Upper lobe of right lung (tissue), 1 donor: ENCODE measurements at regions not wholly inside any gene's neighbourhood (a gene's known extent, or its start where the extent isn't known, plus 50 kb on each side); places are given as distances from the start of the nearest gene placed in this dataset.
A peak's percentile ranks its signal among the peaks of the same experiment; 100 is the strongest.

ENCODE experiments used
- ATAC-seq: fragments of 200-7000 bp; cut with Tn5 transposase; one replicate; pipeline ENCODE4 v1.9.1; 2020; ENCODE audit warnings: mild to moderate bottlenecking, moderate library complexity
- DNase-seq: peaks from one replicate; pipeline ENCODE4 v3.0.0-alpha.2; 2020
- H3K27ac ChIP-seq: fragments of 200-600 bp; one replicate; pipeline ENCODE4 v1.8.0; 2022
- H3K27me3 ChIP-seq: fragments of 200-600 bp; one replicate; pipeline ENCODE4 v1.8.0; 2022; ENCODE audit warnings: mild to moderate bottlenecking
- H3K36me3 ChIP-seq: fragments of 200-600 bp; one replicate; pipeline ENCODE4 v1.8.0; 2022
- H3K4me1 ChIP-seq: fragments of 200-600 bp; one replicate; pipeline ENCODE4 v1.8.0; 2022
- H3K4me3 ChIP-seq: fragments of 200-600 bp; one replicate; pipeline ENCODE4 v1.8.0; 2022; ENCODE audit warnings: mild to moderate bottlenecking
- H3K9me3 ChIP-seq: fragments of 200-600 bp; one replicate; pipeline ENCODE4 v1.8.0; 2022
- intact Hi-C: fragments of 100-400 bp; cut with DNase I; formaldehyde crosslinking; loops from one replicate; pipeline ENCODE4 v1.11.0; 2022
- TF ChIP-seq, protein P1 (sequence below): fragments of 200-600 bp; IDR thresholded peaks from one replicate; pipeline ENCODE4 v1.8.0; 2022; ENCODE audit warnings: antibody characterized with exemption
- donor health status: DM: no; HTN: yes; CAD: no; lungs with severe emphysema.

DNA sequence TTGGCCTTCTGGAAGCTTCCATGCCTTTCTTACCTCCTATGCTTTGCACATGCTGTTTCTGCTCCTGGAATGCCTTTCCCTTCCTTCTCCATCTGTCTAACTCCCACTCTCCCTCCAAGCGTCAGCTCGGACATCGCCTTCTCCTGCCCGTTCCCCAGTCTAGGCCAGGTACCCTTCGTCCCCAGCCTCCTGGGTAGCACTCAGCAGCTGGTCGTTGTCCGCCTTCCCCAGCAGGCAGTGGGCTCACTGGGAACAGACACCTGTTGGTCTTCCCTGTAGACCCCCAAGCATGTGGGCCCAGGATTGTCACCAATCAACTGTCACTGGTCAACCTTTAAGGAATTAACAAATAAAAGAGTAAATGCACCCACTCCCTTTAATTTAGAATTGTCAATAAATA, 202.2 kb downstream of the RGS3 start:
- no peak for ATAC-seq
- peaks cover 4% of the 10 kb centered on the region for H3K27me3 ChIP-seq
- H3K4me1 ChIP-seq = no peaks in the 10 kb centered on the region
- intact Hi-C loops = no loop called here
- no peak overlapping the region for H3K4me3 ChIP-seq
- H3K36me3 ChIP-seq = no peaks in the 10 kb centered on the region
- TF ChIP-seq, protein P1, sequence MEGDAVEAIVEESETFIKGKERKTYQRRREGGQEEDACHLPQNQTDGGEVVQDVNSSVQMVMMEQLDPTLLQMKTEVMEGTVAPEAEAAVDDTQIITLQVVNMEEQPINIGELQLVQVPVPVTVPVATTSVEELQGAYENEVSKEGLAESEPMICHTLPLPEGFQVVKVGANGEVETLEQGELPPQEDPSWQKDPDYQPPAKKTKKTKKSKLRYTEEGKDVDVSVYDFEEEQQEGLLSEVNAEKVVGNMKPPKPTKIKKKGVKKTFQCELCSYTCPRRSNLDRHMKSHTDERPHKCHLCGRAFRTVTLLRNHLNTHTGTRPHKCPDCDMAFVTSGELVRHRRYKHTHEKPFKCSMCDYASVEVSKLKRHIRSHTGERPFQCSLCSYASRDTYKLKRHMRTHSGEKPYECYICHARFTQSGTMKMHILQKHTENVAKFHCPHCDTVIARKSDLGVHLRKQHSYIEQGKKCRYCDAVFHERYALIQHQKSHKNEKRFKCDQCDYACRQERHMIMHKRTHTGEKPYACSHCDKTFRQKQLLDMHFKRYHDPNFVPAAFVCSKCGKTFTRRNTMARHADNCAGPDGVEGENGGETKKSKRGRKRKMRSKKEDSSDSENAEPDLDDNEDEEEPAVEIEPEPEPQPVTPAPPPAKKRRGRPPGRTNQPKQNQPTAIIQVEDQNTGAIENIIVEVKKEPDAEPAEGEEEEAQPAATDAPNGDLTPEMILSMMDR = no peak
- peak; percentile 40 for DNase-seq
- no peaks in the 10 kb centered on the region for H3K9me3 ChIP-seq
- no peak overlapping the region for H3K27ac ChIP-seq

DNA sequence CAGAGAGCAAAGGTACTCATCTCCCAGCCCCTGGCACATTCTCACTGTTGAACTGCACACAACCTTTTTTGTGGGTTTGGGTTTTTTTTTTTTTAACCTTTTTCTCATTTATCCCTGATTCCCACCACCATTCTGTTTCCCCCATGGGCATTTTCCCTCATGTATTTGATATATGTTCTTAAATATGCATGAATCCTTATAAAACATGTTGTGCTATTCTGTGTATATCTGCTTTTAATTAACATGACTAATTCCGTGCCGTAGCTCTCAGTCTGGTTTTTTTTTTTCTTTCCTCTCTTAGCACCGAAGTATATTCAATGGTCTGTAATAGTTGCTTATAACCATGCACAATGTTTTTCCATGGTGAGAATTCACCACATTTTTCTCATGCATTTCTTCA, 204.5 kb downstream of the RGS3 start:
- H3K27me3 ChIP-seq = no peaks in the 10 kb centered on the region
- no peaks in the 10 kb centered on the region for H3K36me3 ChIP-seq
- H3K9me3 ChIP-seq = no peaks in the 10 kb centered on the region
- DNase-seq = no peak
- ATAC-seq = no peak
- intact Hi-C loops = no loop called here
- TF ChIP-seq, protein P1 = no peak
- no peak overlapping the region for H3K4me3 ChIP-seq
- H3K4me1 ChIP-seq = no peaks in the 10 kb centered on the region
- no peak overlapping the region for H3K27ac ChIP-seq

DNA sequence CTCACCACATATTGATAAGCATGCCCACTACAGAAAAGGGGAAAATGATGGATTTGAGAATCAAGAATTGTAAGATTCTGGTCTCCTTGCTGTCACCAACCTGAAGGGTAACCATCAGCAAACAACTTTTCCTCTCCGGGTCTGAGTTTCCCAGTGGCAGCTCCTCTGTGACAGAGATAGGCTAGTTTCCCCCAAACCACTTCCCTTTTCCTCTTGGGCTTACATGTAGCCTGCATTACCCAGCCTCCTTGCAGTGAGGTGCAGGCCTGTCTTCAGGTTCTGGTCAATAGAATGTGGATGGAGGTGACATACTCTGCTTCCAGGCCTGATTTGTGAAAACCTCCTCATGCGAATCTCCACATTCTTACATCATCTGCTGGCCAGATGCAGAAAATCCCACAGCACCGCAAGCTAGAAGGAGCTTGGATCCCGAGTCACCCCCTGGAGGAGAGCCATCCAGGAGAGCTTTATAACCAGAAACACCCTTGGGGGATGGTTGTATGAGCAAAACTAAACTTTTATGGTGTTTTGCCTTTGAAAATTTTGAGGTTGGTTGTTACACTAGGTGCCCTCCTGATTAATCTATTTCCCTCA, 206.1 kb downstream of the RGS3 start:
- TF ChIP-seq, protein P1 = no peak
- H3K36me3 ChIP-seq = no peaks in the 10 kb centered on the region
- no peak overlapping the region for H3K4me3 ChIP-seq
- no peaks in the 10 kb centered on the region for H3K4me1 ChIP-seq
- no peaks in the 10 kb centered on the region for H3K9me3 ChIP-seq
- no peak overlapping the region for H3K27ac ChIP-seq
- intact Hi-C loops = no loop called here
- ATAC-seq = peak; percentile 31
- H3K27me3 ChIP-seq = no peaks in the 10 kb centered on the region
- DNase-seq = no peak

DNA sequence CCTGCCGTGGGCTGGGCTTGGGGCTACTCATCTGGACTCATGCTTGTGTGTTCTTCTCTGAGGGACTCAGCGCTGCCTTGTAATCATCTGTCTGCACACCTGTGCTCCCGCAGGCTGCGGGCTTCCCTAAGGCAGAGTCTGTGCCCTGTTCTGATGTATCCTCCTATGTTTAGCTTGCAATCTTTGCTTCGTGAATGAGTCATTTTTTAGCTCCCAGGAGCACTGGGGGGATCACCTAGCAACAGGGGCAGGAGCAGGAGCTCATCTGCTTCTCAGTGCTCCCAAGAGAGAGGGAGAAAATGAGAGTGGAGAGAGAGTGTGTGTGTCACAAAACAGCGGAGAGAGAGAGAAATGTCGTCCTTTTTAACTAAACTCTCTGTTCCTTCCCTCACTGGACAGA, 202.4 kb upstream of the ZNF618 start:
- no peak overlapping the region for H3K27ac ChIP-seq
- H3K4me1 ChIP-seq = no peaks in the 10 kb centered on the region
- intact Hi-C loops = no loop called here
- no peaks in the 10 kb centered on the region for H3K27me3 ChIP-seq
- no peaks in the 10 kb centered on the region for H3K9me3 ChIP-seq
- TF ChIP-seq, protein P1 = no peak
- H3K36me3 ChIP-seq = no peaks in the 10 kb centered on the region
- DNase-seq = no peak
- H3K4me3 ChIP-seq = no peak overlapping the region
- no peak for ATAC-seq

DNA sequence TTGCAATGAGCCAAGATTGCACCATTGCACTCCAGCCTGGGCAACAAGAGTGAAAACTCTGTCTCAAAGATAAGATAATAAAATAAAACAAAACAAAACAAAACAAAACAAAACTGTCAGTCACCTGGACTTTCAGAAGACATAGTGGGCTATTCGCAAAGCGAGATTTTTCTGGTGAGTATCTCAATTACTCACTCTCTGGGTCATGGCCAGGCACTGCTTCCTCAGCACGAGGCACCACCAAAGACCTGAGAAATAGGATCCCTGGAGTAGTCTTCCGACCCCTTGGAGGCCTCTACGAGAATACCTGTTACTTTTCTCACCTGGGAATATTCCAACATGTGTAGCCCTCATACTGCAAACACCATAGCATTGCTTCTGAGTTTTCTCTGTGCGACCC, 201.7 kb upstream of the ZNF618 start:
- Histone ChIP-seq H3K4me1 (no peaks in the 10 kb centered on the region), H3K9me3 (no peaks in the 10 kb centered on the region), H3K36me3 (no peaks in the 10 kb centered on the region), H3K27me3 (no peaks in the 10 kb centered on the region), H3K27ac (no peak overlapping the region), H3K4me3 (no peak overlapping the region)
- DNase-seq = no peak
- no peak for ATAC-seq
- intact Hi-C loops = no loop called here
- TF ChIP-seq, protein P1 = no peak

DNA sequence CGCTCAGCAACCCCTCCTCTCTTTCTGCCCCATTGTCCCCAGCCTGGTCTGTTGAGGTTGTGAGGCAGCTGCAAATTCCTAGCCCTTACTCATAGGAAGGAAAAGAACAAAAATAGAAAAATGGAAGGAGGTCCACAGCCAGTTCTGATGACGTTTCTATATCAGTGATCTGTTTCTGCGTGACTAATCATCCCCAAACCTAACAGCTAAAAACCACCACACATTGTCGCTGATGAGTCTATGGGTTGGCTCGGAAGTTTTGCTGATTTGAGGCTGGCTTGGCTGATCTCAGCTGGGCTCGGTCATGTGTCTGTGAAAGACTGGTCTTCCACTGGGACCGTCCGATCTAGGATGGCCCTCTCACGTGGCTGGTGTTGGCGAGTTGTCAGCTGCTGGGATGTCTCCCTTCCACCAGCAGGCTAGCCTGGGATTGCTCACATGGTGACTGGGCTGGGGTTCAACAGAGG, 200.6 kb upstream of the ZNF618 start:
- ATAC-seq = peak; percentile 25
- TF ChIP-seq, protein P1 = no peak
- H3K36me3 ChIP-seq = no peaks in the 10 kb centered on the region
- no peak overlapping the region for H3K27ac ChIP-seq
- H3K4me1 ChIP-seq = no peaks in the 10 kb centered on the region
- H3K27me3 ChIP-seq = no peaks in the 10 kb centered on the region
- H3K9me3 ChIP-seq = no peaks in the 10 kb centered on the region
- no peak for DNase-seq
- intact Hi-C loops = no loop called here
- no peak overlapping the region for H3K4me3 ChIP-seq
